ENCODE measurements at regions not wholly inside any gene's neighbourhood (a gene's known extent, or its start where the extent isn't known, plus 50 kb on each side); places are given as distances from the start of the nearest gene placed in this dataset.

GRCh38 chr15:84103345-84103744 lies 132.2 kb upstream of the GOLGA6L4 start:
- Mint-ChIP-seq H3K36me3 (ENCODE audit: low read depth) (no peaks in the 10 kb centered on the region), H3K27ac (no peak overlapping the region), H3K27me3 (peaks cover 7% of the 10 kb centered on the region), H3K4me1 (ENCODE audit: low read depth) (no peaks in the 10 kb centered on the region), H3K4me3 (no peak overlapping the region), H3K9me3 (no peaks in the 10 kb centered on the region)
- ATAC-seq (ENCODE audit: poor library complexity) (no peak), DNase-seq (no peak)
- ChIA-PET POLR2A (no interaction called here), CTCF (no interaction called here)
- no peak overlapping the region for H3K27ac ChIP-seq (ENCODE audit: low read depth in 1 of 2, low read length in 2 of 2)
- no peak overlapping the region for H3K4me3 ChIP-seq (ENCODE audit: low read length)
- TF ChIP-seq CTCF (IDR thresholded peaks at IDR 0.05) = no peak
- intact Hi-C loops (cut with DNase I, micrococcal nuclease) = no loop called here
- no peaks in the 10 kb centered on the region for H3K36me3 ChIP-seq (ENCODE audit: insufficient read depth, low read length)
- no peaks in the 10 kb centered on the region for H3K9me3 ChIP-seq (ENCODE audit: control insufficient read depth in 1 of 2, insufficient read depth in 1 of 2, low read length in 2 of 2)
- no peaks in the 10 kb centered on the region for H3K4me1 ChIP-seq (ENCODE audit: insufficient read depth, low read length)
- no peaks in the 10 kb centered on the region for H3K27me3 ChIP-seq (ENCODE audit: control insufficient read depth in 1 of 2, insufficient read depth in 2 of 2, low read length in 2 of 2)

DNA sequence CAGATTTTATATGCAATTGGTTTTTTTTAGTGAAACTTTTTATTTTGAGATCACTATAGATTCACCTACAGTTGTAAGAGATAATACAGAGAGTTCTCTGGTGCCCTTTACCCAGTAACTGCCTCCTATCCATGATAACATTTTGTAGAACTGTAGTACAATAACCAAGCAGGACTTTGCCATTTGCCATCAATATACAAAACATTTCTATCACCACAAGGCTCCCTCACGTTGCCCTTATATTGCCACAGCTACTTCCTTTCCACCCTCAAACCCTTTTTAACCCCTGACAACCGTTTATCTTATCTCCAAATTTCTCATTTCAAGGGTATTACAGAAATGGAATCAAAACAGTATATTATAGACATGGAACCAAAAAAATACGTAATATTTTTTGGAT lies 130.7 kb upstream of the GOLGA6L4 start:
- no peak for DNase-seq
- TF ChIP-seq CTCF (IDR thresholded peaks at IDR 0.05) = no peak
- no peak for ATAC-seq (ENCODE audit: poor library complexity)
- Mint-ChIP-seq H3K27ac (no peak overlapping the region), H3K4me3 (no peak overlapping the region), H3K9me3 (no peaks in the 10 kb centered on the region), H3K36me3 (ENCODE audit: low read depth) (no peaks in the 10 kb centered on the region), H3K27me3 (peaks cover 7% of the 10 kb centered on the region), H3K4me1 (ENCODE audit: low read depth) (no peaks in the 10 kb centered on the region)
- Histone ChIP-seq H3K9me3 (ENCODE audit: control insufficient read depth in 1 of 2, insufficient read depth in 1 of 2, low read length in 2 of 2) (no peaks in the 10 kb centered on the region), H3K36me3 (ENCODE audit: insufficient read depth, low read length) (no peaks in the 10 kb centered on the region), H3K4me1 (ENCODE audit: insufficient read depth, low read length) (no peaks in the 10 kb centered on the region), H3K27me3 (ENCODE audit: control insufficient read depth in 1 of 2, insufficient read depth in 2 of 2, low read length in 2 of 2) (no peaks in the 10 kb centered on the region), H3K4me3 (ENCODE audit: low read length) (no peak overlapping the region), H3K27ac (ENCODE audit: low read depth in 1 of 2, low read length in 2 of 2) (no peak overlapping the region)
- CTCF ChIA-PET = no interaction called here
- intact Hi-C loops (cut with DNase I, micrococcal nuclease) = no loop called here
- POLR2A ChIA-PET = no interaction called here

DNA sequence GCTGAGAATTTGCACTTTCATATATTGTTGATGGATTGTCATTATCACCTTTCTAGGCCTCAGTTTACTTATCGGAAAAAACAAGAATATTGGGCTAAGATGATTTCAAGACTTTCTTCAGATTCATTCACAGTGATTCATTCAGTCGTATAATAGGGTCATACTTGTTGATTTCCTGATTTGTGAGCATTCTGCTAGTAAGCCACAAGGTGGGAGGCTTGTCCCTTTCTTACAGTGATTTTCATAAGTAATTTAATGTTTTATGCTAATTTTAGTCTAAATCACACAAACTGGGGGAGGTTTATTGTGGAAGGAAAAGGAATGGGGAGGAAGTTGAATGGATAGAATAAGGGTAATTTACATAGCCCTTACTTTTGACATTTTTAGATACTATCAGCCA lies 126.8 kb upstream of the GOLGA6L4 start:
- intact Hi-C loops (cut with DNase I, micrococcal nuclease) = no loop called here
- no peaks in the 10 kb centered on the region for H3K4me1 Mint-ChIP-seq (ENCODE audit: low read depth)
- POLR2A ChIA-PET = no interaction called here
- H3K27ac Mint-ChIP-seq = no peak overlapping the region
- no peak overlapping the region for H3K4me3 Mint-ChIP-seq
- H3K36me3 Mint-ChIP-seq (ENCODE audit: low read depth) = no peaks in the 10 kb centered on the region
- Histone ChIP-seq H3K9me3 (ENCODE audit: control insufficient read depth in 1 of 2, insufficient read depth in 1 of 2, low read length in 2 of 2) (no peaks in the 10 kb centered on the region), H3K4me1 (ENCODE audit: insufficient read depth, low read length) (no peaks in the 10 kb centered on the region), H3K4me3 (ENCODE audit: low read length) (no peak overlapping the region), H3K27ac (ENCODE audit: low read depth in 1 of 2, low read length in 2 of 2) (no peak overlapping the region), H3K27me3 (ENCODE audit: control insufficient read depth in 1 of 2, insufficient read depth in 2 of 2, low read length in 2 of 2) (no peaks in the 10 kb centered on the region), H3K36me3 (ENCODE audit: insufficient read depth, low read length) (no peaks in the 10 kb centered on the region)
- ATAC-seq (ENCODE audit: poor library complexity) (no peak), DNase-seq (peak in 1 of 14 experiments; percentile 0)
- peaks cover 5% of the 10 kb centered on the region for H3K27me3 Mint-ChIP-seq
- CTCF ChIA-PET = no interaction called here
- no peak for TF ChIP-seq CTCF (IDR thresholded peaks at IDR 0.05)
- H3K9me3 Mint-ChIP-seq = no peaks in the 10 kb centered on the region
